ENCODE measurements at regions not wholly inside any gene's neighbourhood (a gene's known extent, or its start where the extent isn't known, plus 50 kb on each side); places are given as distances from the start of the nearest gene placed in this dataset.

DNA sequence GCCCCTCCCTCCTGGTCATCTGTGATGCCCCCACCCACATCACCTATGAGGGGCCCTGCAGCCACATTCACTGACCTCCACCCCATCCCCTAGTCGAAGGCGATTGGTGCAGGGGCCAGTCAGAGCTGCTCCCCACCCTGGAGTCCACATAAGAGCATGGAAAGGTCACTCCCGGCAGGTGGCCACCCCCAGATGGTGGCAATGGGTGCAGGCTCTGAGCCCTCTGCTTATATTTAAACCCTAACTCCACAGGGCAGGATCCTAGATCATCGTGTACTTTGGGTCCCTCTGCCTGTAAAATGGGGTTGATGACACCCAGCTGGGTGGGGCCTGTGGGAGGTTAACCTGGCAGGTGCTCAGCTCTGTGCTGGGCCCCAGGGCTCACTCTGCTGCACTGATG is 186.8 kb upstream of the C1orf174 start:
- dilution Hi-C loops (cut with HindIII; ENCODE audit: low sequenced_read_pairs, unreplicated experiment) (no loop called here), in situ Hi-C loops (cut with MboI; ENCODE audit: low sequenced_read_pairs) (no loop called here), intact Hi-C loops (cut with micrococcal nuclease) (no loop called here)
- Histone ChIP-seq H2BK120ac (ENCODE audit: low read depth, low read length) (no peak overlapping the region), H3K27ac (ENCODE audit: insufficient read depth, low read length) (no peak overlapping the region), H3K9ac (ENCODE audit: low read depth, low read length) (no peak overlapping the region), H2AK5ac (ENCODE audit: low read depth, low read length) (no peak overlapping the region), H4K91ac (ENCODE audit: insufficient read depth, low read depth, low read length) (no peak overlapping the region), H3K4me1 (ENCODE audit: control insufficient read depth, insufficient read depth, low read length) (no peaks in the 10 kb centered on the region), H3K14ac (replicated peaks; ENCODE audit: low read depth, low read length) (no peak overlapping the region), H3K18ac (ENCODE audit: low read depth, low read length) (no peak overlapping the region), H3K56ac (ENCODE audit: extremely low read depth, insufficient read depth, low read length) (no peak overlapping the region), H2BK20ac (ENCODE audit: low read depth, low read length) (no peak overlapping the region), H4K8ac (ENCODE audit: low read depth in 2 of 2, low read length in 2 of 2) (no peak overlapping the region), H2BK5ac (ENCODE audit: low read depth, low read length, poor library complexity, severe bottlenecking) (no peak overlapping the region), H4K20me1 (ENCODE audit: insufficient read depth, low read length) (no peaks in the 10 kb centered on the region), H2AFZ (replicated peaks; ENCODE audit: low read length, poor library complexity) (no peak overlapping the region), H3K4me3 (ENCODE audit: insufficient read depth, low read depth, low read length) (no peak overlapping the region), H3K36me3 (ENCODE audit: control insufficient read depth, insufficient read depth, low read length) (no peaks in the 10 kb centered on the region), H3K4me2 (ENCODE audit: low read depth, low read length) (no peak overlapping the region), H3K27me3 (ENCODE audit: control insufficient read depth, insufficient read depth, low read length) (no peaks in the 10 kb centered on the region), H3K4ac (ENCODE audit: low read depth, low read length) (no peak overlapping the region), H3K9me1 (ENCODE audit: insufficient read depth, low read length) (no peaks in the 10 kb centered on the region), H4K5ac (ENCODE audit: low read depth, low read length) (no peak overlapping the region), H3K79me1 (ENCODE audit: low read depth in 1 of 2, low read length in 2 of 2) (no peaks in the 10 kb centered on the region), H2AK9ac (replicated peaks; ENCODE audit: low read depth, low read length, poor library complexity) (no peak overlapping the region), H3K23ac (ENCODE audit: low read depth, low read length) (no peak overlapping the region), H3K9me3 (ENCODE audit: control insufficient read depth, insufficient read depth, low read length) (peaks cover 57% of the 10 kb centered on the region), H2BK15ac (ENCODE audit: low read depth, low read length) (no peak overlapping the region)
- ATAC-seq (ENCODE audit: low read depth): no peak
- ChIA-PET CTCF (no interaction called here), POLR2A (ENCODE audit: unreplicated experiment) (no interaction called here)
- no CpG with 5 or more reads among the region's 4 CpGs for WGBS, 2 experiments (ENCODE audit: extremely low coverage in 2 of 2, insufficient read length in 1 of 2)
- BruUV-seq (replicated peaks): no TSS peak
- TF ChIP-seq FOS (IDR thresholded peaks at IDR 0.05; ENCODE audit: low read depth, low read length) (no peak), CHD1 (IDR thresholded peaks at IDR 0.05; ENCODE audit: low read depth, low read length) (no peak), BHLHE40 (IDR thresholded peaks at IDR 0.05; ENCODE audit: low read depth, low read length) (no peak), MXI1 (IDR thresholded peaks at IDR 0.05; ENCODE audit: borderline replicate concordance, low read depth, low read length) (no peak), MAFK (IDR thresholded peaks at IDR 0.05; ENCODE audit: low read depth, low read length) (no peak), MAZ (IDR thresholded peaks at IDR 0.05; ENCODE audit: borderline replicate concordance, low read depth, low read length) (no peak), CEBPB (IDR thresholded peaks at IDR 0.05; ENCODE audit: low read depth, low read length) (no peak), NFE2L2 (IDR thresholded peaks at IDR 0.05; ENCODE audit: low read depth, low read length) (no peak), RFX5 (IDR thresholded peaks at IDR 0.05; ENCODE audit: low read depth, low read length) (no peak), RCOR1 (IDR thresholded peaks at IDR 0.05; ENCODE audit: insufficient replicate concordance, low read length) (no peak), POLR2A (IDR thresholded peaks at IDR 0.05; ENCODE audit: low read depth, low read length) (no peak), RAD21 (IDR thresholded peaks at IDR 0.05; ENCODE audit: low read length) (no peak)
- TF ChIP-seq, protein P1, sequence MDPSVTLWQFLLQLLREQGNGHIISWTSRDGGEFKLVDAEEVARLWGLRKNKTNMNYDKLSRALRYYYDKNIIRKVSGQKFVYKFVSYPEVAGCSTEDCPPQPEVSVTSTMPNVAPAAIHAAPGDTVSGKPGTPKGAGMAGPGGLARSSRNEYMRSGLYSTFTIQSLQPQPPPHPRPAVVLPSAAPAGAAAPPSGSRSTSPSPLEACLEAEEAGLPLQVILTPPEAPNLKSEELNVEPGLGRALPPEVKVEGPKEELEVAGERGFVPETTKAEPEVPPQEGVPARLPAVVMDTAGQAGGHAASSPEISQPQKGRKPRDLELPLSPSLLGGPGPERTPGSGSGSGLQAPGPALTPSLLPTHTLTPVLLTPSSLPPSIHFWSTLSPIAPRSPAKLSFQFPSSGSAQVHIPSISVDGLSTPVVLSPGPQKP (IDR thresholded peaks at IDR 0.05; ENCODE audit: borderline replicate concordance, low read depth, low read length): no peak
- TF ChIP-seq, protein P2, sequence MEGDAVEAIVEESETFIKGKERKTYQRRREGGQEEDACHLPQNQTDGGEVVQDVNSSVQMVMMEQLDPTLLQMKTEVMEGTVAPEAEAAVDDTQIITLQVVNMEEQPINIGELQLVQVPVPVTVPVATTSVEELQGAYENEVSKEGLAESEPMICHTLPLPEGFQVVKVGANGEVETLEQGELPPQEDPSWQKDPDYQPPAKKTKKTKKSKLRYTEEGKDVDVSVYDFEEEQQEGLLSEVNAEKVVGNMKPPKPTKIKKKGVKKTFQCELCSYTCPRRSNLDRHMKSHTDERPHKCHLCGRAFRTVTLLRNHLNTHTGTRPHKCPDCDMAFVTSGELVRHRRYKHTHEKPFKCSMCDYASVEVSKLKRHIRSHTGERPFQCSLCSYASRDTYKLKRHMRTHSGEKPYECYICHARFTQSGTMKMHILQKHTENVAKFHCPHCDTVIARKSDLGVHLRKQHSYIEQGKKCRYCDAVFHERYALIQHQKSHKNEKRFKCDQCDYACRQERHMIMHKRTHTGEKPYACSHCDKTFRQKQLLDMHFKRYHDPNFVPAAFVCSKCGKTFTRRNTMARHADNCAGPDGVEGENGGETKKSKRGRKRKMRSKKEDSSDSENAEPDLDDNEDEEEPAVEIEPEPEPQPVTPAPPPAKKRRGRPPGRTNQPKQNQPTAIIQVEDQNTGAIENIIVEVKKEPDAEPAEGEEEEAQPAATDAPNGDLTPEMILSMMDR (conservative IDR thresholded peaks at IDR 0.05; ENCODE audit: low read depth, low read length): no peak
- TF ChIP-seq, protein P3, sequence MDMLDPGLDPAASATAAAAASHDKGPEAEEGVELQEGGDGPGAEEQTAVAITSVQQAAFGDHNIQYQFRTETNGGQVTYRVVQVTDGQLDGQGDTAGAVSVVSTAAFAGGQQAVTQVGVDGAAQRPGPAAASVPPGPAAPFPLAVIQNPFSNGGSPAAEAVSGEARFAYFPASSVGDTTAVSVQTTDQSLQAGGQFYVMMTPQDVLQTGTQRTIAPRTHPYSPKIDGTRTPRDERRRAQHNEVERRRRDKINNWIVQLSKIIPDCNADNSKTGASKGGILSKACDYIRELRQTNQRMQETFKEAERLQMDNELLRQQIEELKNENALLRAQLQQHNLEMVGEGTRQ (IDR thresholded peaks at IDR 0.05; ENCODE audit: low read depth, low read length): no peak
- DNase-seq: no peak
